ENCODE measurements at regions not wholly inside any gene's neighbourhood (a gene's known extent, or its start where the extent isn't known, plus 50 kb on each side); places are given as distances from the start of the nearest gene placed in this dataset.

DNA sequence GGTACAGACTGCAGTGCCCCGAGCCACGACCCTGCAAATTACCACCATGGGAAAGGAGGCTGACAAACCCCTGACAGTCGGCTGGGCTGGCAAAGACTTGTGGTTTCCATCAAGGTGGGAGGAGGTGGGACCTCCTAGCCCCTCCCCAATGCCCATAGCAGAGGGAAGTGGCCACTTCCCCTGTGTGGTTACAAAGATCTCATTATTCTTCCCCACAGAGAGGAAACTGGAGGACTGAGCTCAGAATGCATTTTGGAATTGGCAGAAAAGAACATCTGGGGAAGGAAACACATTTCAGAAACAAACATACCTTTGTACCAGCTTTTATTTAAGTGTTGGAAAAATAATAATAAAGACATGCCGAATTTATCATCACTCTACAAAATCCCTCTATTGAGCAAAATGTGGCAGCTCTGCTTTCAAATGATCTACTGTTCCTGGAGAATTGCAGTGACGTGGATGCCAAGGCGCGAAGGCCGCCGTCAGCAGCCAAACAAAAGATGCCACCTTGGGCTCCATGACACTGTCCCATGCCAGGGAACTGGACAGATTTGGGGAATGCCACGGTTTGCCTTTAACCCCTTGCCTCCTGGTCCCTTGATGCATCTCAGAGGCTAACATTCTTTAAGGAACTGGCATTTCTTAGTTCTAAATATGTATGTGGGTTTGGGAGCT, 169.6 kb downstream of the CRYBB2 start:
- peaks cover 0 to 78% of the 10 kb centered on the region in 2 experiments; a peak in 2 of 4 replicates for H3K79me2 ChIP-seq (ENCODE audit: control insufficient read depth in 1 of 2, insufficient read depth in 2 of 2, low read length in 2 of 2)
- DNase-seq (ENCODE audit: low read depth in 1 of 2, low spot score in 2 of 2) (peak in 1 of 2 experiments; percentile 44), FAIRE-seq (peak; percentile 52)
- no peak overlapping the region for H4K5ac ChIP-seq (ENCODE audit: insufficient read length, low read depth, low read length)
- H3K27ac ChIP-seq (ENCODE audit: low read depth, low read length), result no peak overlapping the region
- H3K4me3 ChIP-seq (ENCODE audit: extremely low read depth in 1 of 4, insufficient read depth in 2 of 4, low read depth in 3 of 4, low read length in 4 of 4), result no peak overlapping the region
- no peak overlapping the region for H3K9ac ChIP-seq (replicated peaks in 1 of 4; ENCODE audit: extremely low read depth in 1 of 4, low read depth in 3 of 4, low read length in 3 of 4)
- H3K27me3 ChIP-seq (replicated peaks in 1 of 4; ENCODE audit: control insufficient read depth in 3 of 4, extremely low read depth in 1 of 4, insufficient read depth in 3 of 4, low read length in 3 of 4), result no peaks in the 10 kb centered on the region
- H2BK120ac ChIP-seq (replicated peaks; ENCODE audit: low read depth, low read length), result no peak overlapping the region
- no peak overlapping the region for H3K23ac ChIP-seq (ENCODE audit: insufficient read length)
- CTCF ChIA-PET (ENCODE audit: partially characterized antibody), result interaction anchor here (0.7 to 1.7 kb wide), 7 partner anchors 9 to 26 kb away, joined by 3 to 10 read pairs (median 4); no protein-coding TSS in a partner anchor
- 0 out of 2 replicates have a peak overlapping the region, but pooled peaks have one; percentile 14 for H2AK5ac ChIP-seq (ENCODE audit: low read depth, low read length)
- no peak overlapping the region for H4K8ac ChIP-seq (ENCODE audit: extremely low read depth, insufficient read depth, low read length)
- H3K4ac ChIP-seq (replicated peaks; ENCODE audit: insufficient read length, low read depth, low read length), result no peak overlapping the region
- H2BK20ac ChIP-seq (ENCODE audit: low read length), result 0 out of 2 replicates have a peak overlapping the region, but pooled peaks have one; percentile 22
- TF ChIP-seq POU5F1 (IDR thresholded peaks at IDR 0.05; ENCODE audit: low read depth, low read length) (no peak), TCF12 (IDR thresholded peaks at IDR 0.05; ENCODE audit: low read depth, low read length) (no peak), CHD2 (IDR thresholded peaks at IDR 0.05; ENCODE audit: low read length) (no peak), JUN (IDR thresholded peaks at IDR 0.05; ENCODE audit: low read depth, low read length) (no peak), FOSL1 (IDR thresholded peaks at IDR 0.05; ENCODE audit: insufficient read depth, low read depth, low read length) (no peak), SUZ12 (IDR thresholded peaks at IDR 0.05; ENCODE audit: low read length) (no peak)
- 83% methylated on average over 10 of the region's 10 CpGs; no CpG with 5 or more reads in 1 of the 2 experiments for WGBS, 2 experiments (ENCODE audit: extremely low coverage in 1 of 2, insufficient coverage in 1 of 2, insufficient read length in 1 of 2, insufficient replicate concordance in 2 of 2, low coverage in 1 of 2, low lambda C conversion rate in 2 of 2, missing lambda C conversion rate in 1 of 2)
- peaks cover 2% of the 10 kb centered on the region; the same call in 1 of the 2 replicates for H3K23me2 ChIP-seq (ENCODE audit: low read depth, low read length)
- H3K9me3 ChIP-seq (ENCODE audit: insufficient read depth in 2 of 2, low read depth in 1 of 2, low read length in 1 of 2), result no peaks in the 10 kb centered on the region
- no peaks in the 10 kb centered on the region for H3K36me3 ChIP-seq (ENCODE audit: control insufficient read depth in 2 of 4, insufficient read depth in 4 of 4, low read length in 3 of 4)
- no peak overlapping the region for H3K14ac ChIP-seq (ENCODE audit: insufficient read length)
- no peak overlapping the region for H4K91ac ChIP-seq (replicated peaks; ENCODE audit: insufficient read length, low read length)
- peaks cover 7 to 25% of the 10 kb centered on the region in 2 experiments for H4K20me1 ChIP-seq (replicated peaks in 1 of 2; ENCODE audit: control insufficient read depth in 1 of 2, insufficient read depth in 2 of 2, low read length in 2 of 2)
- H2AFZ ChIP-seq (ENCODE audit: low read length), result no peak overlapping the region
- no peak overlapping the region for H3K18ac ChIP-seq (ENCODE audit: extremely low read depth, low read length)
- H2BK12ac ChIP-seq (ENCODE audit: low read depth, low read length), result 0 out of 2 replicates have a peak overlapping the region, but pooled peaks have one; percentile 29
- no peak overlapping the region for H3K4me2 ChIP-seq (ENCODE audit: insufficient read depth in 1 of 2, low read depth in 2 of 2, low read length in 2 of 2)
- H3K4me1 ChIP-seq (replicated peaks in 1 of 4; ENCODE audit: control insufficient read depth in 3 of 4, insufficient read depth in 4 of 4, low read length in 3 of 4), result peaks cover 11 to 46% (median 31%) of the 10 kb centered on the region in 4 experiments
- peak overlapping the region; percentile 46; the same call in 1 of the 2 replicates for H2BK15ac ChIP-seq (ENCODE audit: low read length)
- POLR2A ChIA-PET (ENCODE audit: partially characterized antibody), result interaction anchor here (1.3 kb wide), 1 partner anchor 9 kb away, joined by 3 read pairs; no protein-coding TSS in a partner anchor
- peak overlapping the region; percentile 36; the same call in 1 of the 2 replicates for H2BK5ac ChIP-seq (ENCODE audit: low read depth, low read length)
- peaks cover 20% of the 10 kb centered on the region for H3K79me1 ChIP-seq (ENCODE audit: low read depth, low read length)
- no peak overlapping the region for H3K56ac ChIP-seq (replicated peaks; ENCODE audit: insufficient read length, low read depth, low read length)

Measured in H1 (cell line).